ENCODE measurements at regions not wholly inside any gene's neighbourhood (a gene's known extent, or its start where the extent isn't known, plus 50 kb on each side); places are given as distances from the start of the nearest gene placed in this dataset.
A peak's percentile ranks its signal among the peaks of the same experiment; 100 is the strongest.

DNA sequence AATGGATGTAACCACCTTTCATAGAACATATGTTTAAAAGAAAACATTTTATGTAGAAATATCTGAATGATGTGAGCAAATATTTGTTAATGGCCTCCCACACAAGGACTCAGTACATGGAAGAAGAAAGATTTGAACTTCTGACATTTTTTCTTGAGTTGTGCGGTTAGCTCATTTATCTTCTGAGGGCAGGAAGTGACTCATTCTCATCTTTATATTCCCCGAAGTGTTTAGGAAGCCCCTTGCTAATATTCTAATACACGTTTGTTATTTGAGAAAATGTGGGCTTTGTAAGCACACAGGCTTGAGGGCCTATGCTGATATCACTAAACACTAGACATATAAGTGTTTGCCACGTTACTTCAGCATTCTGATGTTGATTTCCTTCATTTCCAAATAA, 392.5 kb upstream of the PTBP2 start:
- no peak for DNase-seq (ENCODE audit: extremely low read depth, low read depth)

DNA sequence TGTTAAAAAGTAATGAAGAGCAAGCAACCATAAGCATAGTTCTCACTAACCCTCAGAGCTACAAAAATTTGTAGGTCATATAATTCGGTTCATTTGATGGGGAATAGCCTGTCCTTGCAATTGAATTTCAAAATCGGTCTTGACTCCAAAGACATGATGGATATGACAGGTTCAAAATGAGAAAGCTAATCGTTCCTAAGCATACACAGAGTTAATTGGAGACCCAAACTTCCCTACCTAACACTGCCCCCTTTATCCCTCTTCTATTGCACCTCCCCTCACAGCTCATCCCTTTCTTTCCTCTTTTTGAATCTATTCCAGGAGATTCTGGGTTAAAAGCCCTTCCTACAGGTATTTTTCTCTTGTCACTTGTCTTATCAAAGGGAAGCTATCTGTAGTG, 390.0 kb upstream of the PTBP2 start:
- no peak for DNase-seq (ENCODE audit: extremely low read depth, low read depth)

DNA sequence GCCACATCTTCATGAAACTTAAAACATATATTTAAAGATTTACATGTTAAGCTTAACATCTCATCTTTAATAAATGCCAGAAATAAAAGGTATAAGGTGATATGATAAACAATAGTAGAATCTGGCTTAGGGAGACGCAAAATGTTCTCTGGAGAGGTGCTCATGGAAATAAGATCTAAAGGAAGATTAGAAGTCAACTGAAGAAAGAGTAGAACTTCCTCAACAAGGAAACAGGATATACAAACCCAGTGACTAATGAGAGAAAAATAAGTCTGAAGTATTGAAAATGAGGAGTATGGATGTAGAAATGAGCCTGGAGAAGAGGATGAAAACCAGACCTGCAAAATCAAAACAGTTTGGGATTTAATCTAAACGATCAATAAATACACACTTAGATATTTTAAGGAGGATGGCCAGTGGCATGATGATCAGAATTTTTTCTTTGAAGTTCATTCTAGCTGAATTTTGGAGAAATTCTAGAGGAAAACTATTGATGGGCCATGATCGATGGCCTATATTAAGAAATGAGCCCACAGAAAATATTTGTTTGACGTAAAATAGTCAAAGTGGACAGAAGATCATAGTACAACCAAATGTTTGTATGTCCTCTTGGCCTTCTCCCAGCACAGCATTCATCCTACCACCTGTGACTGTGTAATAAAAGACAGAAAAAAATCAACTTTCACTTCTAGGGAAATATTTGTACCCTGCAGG, 387.9 kb upstream of the PTBP2 start:
- DNase-seq (ENCODE audit: extremely low read depth, low read depth): no peak

DNA sequence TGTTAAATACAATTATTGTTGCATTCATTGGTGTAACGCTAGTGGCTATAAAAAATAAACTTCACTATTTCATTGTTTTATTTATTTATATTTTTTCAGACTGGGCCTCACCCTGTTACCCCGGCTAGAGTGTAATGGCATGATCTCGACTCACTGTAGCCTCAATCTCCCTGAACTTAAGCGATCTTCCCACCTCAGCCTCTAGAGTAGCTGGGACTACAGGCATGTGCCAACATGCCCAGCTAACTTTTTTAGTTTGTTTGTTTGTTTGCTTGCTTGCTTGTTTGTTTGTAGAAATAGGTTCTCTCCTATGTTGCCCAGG, 387.4 kb upstream of the PTBP2 start:
- DNase-seq (ENCODE audit: extremely low read depth, low read depth): no peak

DNA sequence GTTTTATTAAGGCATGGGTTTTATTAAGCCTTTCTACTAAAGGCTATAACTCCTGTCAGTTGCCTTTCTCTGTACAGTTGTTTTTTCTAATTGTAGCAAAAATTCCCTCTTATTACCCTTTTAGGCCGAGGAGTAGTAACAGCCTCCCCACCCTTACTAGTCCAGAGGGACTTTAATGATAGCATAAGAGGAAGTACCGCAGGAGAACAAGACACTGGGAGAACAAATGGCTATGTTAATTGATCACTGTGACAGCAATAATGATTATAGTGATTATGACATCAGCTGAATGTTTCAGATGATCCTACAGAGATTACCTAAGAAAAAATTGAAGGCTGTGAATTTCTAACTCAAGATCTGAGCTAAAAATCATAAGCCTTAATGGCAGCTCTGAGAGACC, 383.0 kb upstream of the PTBP2 start:
- DNase-seq (ENCODE audit: extremely low read depth, low read depth): no peak

DNA sequence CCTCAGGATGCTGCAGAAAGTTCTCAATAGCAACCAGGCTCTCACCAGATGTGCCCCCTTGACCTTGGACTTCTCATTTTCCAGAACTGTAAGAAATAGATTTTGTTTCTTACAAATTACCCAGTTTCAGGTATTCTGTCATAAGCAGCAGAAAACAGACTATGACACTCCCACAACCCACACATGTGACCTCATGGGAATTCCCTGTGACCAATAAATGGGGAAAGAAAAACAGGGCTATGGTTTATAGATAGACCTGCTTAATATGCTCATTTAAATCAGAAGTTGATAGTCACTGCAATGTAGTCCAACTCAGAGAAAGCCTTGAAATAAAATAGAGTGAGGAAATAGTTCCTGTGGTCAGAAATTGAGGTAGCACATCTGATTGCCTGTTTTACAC, 380.9 kb upstream of the PTBP2 start:
- DNase-seq (ENCODE audit: extremely low read depth, low read depth): no peak

DNA sequence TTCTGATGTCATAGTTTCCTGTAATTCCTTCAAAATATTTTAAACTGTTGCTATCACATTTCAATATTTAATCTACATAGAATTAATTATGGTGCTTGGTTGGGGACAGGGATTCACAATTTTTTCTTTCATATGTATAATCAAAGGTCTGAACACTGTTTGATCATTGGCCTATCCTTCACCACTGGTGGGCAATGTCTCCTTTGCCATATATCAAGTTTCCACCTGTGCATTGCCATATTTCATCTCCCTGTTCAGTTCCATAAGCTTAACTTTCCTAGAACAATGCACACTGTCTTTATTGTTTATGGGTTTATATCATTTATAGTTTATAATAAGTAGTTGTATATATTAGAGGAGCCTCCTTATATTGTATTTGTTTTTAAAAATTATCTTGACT, 374.9 kb upstream of the PTBP2 start:
- DNase-seq (ENCODE audit: extremely low read depth, low read depth): no peak

DNA sequence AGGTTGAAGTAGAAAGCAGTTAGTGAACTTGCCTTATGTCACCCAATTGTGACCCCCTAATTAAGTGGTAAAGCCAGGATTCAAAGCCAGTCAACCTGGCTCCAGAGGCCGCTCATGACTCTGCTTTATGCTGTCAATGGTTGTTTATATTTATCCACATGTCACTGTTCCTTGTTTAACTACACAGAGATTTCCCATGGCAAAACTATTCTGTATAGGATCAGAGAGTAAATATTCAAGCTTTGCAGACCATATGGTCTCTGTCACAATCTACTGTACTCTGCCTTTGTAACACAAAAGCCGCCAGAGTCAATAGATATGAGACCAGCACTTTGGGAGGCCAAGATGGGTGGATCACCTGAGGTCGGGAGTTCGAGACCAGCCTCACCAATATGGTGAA, 371.7 kb upstream of the PTBP2 start:
- DNase-seq (ENCODE audit: extremely low read depth, low read depth): no peak

DNA sequence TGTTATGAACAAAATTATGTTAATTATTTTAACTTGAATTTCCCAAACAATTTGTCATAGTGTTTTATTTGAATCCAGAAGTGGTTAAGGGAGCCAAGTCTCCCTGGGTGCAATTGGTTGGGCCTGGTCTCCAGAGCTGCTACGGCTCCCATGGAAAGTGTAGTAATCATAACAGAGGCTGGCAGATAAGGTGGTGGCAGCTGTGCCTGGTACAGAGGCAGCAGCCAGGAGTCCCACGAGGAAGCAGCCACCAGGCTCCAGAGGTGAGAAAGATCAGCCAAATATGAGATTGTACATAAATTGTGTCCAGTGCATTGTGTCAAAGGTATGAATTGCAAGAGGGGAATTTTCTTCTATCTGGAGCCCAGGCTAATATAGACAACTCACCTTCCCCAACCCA, 368.9 kb upstream of the PTBP2 start:
- DNase-seq (ENCODE audit: extremely low read depth, low read depth): no peak

DNA sequence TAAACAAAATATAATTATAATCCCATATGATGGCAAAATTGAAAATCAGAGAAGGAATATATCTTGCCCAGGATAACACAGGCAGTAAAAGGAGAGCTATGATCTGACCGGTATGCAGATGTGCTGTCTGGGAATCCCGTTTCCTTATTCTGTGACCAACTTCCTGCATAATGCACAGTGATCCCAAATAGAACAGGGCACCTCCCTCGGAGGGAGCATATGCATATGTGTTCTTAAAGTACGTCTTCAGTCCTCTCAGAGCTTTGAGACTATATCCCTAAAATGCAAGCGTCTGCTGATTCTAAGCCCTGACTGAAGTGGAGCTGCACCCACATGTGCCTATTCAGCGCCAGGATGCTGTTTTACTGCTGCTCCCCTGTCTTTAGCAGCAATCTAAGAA, 366.1 kb upstream of the PTBP2 start:
- no peak for DNase-seq (ENCODE audit: extremely low read depth, low read depth)

DNA sequence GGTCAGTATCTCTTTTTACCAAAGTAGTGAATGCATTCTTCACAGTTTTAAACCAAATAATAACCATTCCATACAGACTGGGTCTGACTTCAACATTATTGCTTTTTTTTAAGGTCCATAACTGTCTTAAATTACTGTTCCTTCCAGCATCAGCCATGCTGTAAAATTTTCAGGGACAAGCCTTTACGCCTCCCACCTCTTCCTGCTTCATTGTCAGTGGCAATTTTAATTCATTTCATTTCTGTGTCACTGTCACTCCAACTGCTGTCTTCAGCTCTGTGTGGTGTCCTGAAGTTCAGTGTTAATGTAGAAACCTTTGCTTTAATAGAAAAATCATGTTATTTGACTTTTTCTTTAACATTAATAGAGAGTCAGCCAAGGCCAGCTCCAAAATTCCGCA, 365.6 kb upstream of the PTBP2 start:
- DNase-seq (ENCODE audit: extremely low read depth, low read depth): no peak

DNA sequence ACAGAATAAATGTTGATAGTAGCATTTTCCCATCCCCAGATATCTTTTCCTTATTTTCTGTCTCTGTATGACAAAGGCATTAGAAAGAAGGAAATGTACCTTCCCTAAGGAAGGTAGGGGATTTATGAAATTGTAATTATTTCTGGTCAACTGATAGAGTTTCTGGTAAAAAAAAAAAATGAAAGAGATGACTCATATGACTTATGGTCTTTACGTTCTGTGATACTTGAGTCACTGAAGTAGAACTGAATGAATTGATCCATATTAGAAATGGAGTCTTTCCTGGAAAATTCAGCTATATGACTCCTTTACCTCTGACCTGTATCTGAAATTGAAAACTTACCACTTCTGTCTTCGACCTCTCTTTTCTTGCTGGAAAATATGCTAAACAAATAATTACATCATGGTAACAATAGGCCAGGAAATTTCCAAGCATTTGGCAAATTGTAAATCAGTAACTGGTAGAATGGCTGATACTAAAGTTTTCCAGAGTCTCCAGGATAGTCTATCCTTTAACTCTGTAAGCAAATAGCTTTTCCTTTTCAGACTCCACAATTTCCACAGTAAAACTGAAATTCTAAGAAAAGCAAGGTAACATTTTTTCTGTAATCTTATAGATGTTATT, 364.3 kb upstream of the PTBP2 start:
- DNase-seq (ENCODE audit: extremely low read depth, low read depth): no peak

DNA sequence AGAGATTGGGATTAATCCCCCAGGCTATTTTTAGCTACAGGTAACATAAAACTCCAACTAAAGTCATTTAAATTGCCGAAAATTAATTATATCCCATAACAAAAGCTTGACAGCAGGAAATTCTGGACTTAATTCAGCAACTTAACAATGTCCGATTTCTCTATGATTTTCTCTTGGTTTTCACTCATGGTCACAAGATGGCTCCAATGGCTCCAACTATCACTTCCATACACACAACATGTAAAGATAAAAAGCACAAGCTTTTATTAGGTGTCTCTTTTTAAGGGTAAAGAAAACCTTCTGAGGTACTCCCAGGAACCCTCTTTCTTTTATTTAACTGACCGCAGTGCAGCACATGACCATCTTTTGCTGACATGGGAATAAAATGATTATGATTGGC, 363.5 kb upstream of the PTBP2 start:
- no peak for DNase-seq (ENCODE audit: extremely low read depth, low read depth)

DNA sequence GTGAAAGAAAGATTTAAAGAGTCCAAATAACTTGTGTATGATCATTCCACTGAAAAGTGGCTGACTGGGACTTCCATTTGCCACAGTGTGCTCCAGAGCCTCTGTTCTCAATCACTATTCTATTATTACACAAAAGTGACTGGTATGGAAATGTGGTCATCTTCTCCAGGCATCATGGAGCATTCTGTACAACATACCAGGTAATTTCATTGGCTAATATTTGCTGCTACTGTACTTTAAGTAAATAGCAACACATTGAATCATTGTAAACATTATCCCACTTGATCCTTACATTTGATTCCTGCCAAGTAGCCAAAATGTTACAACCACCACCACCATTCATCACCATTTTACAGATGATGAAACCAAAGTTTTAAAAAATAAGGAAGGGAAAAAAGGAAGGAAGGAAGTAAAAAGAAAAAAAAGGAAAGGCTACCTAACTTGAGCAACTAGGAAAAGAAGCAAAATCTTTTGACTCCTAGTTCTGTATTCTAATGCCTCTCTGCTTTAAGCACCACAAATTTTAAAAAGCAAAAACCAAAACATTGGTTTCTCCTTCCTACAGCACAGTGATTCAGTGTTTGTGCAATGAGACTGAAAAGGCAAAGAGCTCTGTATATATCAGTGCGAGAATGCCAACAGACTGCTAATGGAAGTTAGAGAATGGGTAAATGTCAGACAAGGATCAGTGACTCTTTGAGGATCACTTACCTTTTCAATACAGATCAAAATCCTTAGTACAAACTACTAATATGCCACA, 361.4 kb upstream of the PTBP2 start:
- no peak for DNase-seq (ENCODE audit: extremely low read depth, low read depth)

DNA sequence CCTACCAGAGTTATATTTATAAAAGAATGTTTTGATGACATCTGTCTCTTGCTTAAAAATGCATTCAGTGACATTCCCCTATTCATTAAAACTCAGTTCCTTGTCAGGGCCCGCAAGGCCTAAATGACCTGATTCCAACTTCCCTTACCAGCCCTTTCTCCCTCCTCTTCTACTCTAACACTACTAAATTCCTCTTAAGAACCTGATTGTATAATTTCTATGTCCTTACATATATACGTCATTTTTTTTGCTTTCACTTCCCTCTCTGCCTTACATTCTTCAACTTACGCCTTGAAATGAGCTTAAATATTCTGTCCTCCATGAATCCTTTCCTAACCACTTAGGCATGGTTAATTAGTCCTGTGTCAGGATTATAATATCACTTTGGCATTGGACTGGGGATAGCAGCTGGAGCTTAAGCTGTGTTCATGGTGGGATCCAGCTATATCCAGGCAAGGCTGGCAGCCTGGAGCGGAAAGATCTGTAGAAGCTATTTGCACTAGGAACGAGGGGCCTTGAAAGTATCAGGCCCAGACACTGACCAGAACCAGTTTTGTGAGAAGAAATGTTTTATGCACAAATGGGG, 360.2 kb upstream of the PTBP2 start:
- DNase-seq (ENCODE audit: extremely low read depth, low read depth): no peak

DNA sequence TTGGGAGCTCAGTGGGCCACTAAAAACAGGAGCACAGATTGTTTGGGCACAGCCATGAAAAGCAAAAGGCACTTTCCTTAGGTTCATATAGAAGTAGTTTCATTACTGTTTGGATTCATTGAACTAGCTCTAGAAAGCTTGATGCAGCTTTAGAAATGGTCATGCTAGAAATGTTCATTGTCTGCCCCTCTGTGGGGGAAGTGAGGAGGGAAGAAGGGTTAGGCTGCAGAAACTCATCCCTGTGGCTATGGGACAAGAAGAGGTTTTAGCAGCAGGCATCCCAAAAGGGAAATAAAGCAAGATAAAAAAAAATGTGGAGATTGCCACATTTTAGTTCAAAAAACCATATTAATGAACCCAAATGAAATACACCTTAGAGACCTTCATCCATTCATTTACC, 359.6 kb upstream of the PTBP2 start:
- no peak for DNase-seq (ENCODE audit: extremely low read depth, low read depth)

DNA sequence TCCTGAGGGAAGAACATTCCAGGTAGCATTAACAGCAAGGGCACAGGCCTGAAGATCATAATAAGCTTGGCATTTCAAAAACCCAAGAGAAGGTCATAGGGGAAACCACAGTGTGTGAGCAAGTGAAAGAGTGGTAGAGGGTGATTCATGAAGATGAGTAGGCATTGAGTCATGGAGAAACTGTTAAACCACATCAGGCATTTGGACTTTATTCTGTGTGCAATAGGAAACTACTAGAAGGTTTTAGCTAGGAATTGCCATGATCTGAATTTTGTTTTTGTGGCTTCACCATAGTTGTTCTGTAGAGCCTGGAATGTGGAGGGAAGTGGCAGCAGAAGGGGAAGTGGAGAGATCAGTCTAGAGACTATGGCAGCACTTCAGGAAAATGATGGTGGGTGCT, 359.0 kb upstream of the PTBP2 start:
- peak; percentile 68 for DNase-seq (ENCODE audit: extremely low read depth, low read depth)

DNA sequence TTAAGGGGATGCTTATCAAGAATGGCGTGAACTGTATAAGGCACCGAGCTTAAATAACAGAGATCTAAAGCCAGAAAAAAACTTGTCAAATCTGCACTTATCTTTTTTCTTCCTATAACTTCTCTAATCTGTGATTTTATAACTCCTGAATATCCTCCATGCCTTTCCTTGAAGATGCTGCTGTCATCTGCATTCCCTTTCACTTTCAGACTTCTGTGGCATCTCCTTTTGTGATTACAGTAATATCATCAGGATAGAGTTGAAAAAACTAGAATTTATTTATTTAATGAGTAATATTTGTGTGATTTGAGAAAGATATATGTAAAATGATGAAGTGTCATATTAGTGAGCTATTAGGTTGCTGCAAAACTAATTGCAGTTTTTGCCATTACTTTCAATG, 357.8 kb upstream of the PTBP2 start:
- DNase-seq (ENCODE audit: extremely low read depth, low read depth): no peak

DNA sequence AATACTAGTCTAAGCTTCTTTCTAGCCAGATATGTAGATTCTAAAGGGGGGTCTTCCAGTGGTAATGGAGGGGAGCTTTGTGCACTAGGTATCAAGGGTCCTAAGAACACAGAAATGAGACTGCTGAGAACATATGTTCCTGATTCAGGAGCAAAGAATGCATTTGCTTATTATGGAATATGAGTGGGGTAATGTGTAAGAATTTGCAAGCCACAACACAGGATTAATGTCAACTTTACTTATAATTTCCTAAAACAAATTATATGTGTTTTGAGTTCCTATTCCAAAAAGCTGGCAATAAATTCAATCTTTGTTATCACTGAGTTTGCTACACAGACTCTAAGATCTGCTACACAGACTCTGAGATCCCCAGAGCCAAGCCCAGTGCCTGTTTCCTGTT, 357.0 kb upstream of the PTBP2 start:
- DNase-seq (ENCODE audit: extremely low read depth, low read depth): no peak

DNA sequence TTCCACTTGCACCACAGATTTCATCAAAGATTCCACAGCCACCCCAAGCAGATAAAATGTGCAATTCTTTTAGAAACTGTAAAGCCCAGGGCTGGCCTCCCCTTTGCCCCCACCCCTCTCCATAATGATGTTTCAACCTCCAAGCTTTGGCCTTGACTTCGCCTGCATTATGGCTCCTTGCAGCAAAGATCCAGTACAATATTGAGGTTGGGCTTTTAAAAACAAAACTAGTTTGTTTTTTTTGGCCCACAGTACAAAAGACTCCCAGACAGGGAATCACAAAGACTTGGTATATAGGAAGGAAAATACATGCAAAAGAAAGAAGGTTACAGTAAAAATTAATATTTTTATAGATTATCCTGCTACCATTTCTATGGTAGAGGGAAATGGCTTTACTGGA, 356.5 kb upstream of the PTBP2 start:
- no peak for DNase-seq (ENCODE audit: extremely low read depth, low read depth)

DNA sequence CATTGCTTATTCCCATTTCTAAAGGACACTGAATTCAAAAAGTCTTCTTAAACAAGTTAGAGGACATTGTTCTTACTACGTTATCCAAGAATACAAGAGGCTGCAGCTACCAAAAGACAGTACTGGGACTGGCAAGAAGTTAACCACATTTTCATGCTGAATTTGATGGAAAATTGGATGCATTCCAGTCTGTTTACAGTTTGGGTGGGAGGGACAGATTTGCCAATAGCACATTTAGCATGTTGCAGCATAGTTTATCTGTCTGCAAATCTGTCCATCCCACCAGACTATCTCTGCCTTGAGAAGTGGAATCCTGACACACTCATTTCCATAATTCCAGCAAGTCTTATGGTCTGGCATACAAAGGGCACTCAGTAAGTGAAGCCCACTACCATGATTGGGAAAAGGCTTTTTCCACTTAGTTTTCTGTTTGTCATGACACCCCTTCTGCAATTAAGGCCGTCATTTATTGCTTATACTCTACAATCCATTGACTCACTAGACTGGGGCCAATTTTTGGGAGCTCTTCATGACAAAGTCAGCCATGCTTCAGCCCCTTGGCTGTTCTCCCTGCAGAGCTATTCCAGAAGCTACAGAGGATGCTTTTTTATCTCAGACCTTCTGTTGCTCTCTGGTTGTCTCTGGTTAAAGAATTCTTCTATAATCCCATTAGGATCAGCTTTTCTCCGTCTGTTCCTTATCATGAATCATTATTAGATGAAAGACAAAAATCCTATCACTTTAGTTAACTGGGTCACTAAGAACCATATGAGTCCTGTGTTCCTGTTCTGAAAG, 355.8 kb upstream of the PTBP2 start:
- no peak for DNase-seq (ENCODE audit: extremely low read depth, low read depth)
